Retinal pigment epithelial cell (primary cell): ENCODE measurements at regions not wholly inside any gene's neighbourhood (a gene's known extent, or its start where the extent isn't known, plus 50 kb on each side); places are given as distances from the start of the nearest gene placed in this dataset.

Experiments used
- DNase-seq: peaks from one replicate; pipeline ENCODE4 v3.0.0-alpha.2; 2010; ENCODE audit warnings: low read depth
- H3K4me3 ChIP-seq: 2 replicates; pipeline ENCODE4 v1.5.1; 2011; ENCODE audit warnings: mild to moderate bottlenecking, low read length, control low read depth, moderate library complexity
- TF ChIP-seq, protein P1 (sequence below): conservative IDR thresholded peaks from 2 replicates; pipeline ENCODE4 v1.5.1; 2011; ENCODE audit warnings: low read depth, low read length, control low read depth, inconsistent platforms

DNA sequence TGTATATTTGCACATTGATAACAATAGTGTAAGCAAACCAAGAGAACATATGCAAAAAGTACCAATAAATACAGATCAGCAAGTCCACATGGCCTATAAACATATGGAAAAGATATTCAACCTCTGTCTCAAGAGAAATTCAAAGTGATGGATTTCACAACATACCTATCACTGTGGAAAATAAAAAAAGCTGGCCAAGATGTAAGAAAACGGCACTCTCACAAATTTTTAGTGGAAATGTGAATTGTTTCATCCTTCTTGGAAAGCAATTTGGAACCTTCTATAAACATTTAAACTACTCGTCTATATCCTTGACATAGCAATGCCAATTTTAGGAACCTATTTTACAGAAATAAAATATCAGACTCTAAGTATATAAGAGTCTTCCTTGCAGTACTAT, 559.8 kb downstream of the QKI start:
- TF ChIP-seq, protein P1, sequence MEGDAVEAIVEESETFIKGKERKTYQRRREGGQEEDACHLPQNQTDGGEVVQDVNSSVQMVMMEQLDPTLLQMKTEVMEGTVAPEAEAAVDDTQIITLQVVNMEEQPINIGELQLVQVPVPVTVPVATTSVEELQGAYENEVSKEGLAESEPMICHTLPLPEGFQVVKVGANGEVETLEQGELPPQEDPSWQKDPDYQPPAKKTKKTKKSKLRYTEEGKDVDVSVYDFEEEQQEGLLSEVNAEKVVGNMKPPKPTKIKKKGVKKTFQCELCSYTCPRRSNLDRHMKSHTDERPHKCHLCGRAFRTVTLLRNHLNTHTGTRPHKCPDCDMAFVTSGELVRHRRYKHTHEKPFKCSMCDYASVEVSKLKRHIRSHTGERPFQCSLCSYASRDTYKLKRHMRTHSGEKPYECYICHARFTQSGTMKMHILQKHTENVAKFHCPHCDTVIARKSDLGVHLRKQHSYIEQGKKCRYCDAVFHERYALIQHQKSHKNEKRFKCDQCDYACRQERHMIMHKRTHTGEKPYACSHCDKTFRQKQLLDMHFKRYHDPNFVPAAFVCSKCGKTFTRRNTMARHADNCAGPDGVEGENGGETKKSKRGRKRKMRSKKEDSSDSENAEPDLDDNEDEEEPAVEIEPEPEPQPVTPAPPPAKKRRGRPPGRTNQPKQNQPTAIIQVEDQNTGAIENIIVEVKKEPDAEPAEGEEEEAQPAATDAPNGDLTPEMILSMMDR: no peak
- H3K4me3 ChIP-seq: no peak overlapping the region
- no peak for DNase-seq

GRCh38 chr6:163971841-163972838, 557.6 kb downstream of the QKI start:
- TF ChIP-seq, protein P1: no peak
- no peak overlapping the region for H3K4me3 ChIP-seq
- no peak for DNase-seq

- no peak overlapping the region for H3K4me3 ChIP-seq
- TF ChIP-seq, protein P1: no peak
- DNase-seq: no peak
Observed at GRCh38 chr6:163970846-163971564, 556.5 kb downstream of the QKI start.

GRCh38 chr6:163965426-163966348, 551.2 kb downstream of the QKI start:
- TF ChIP-seq, protein P1: no peak
- DNase-seq: no peak
- no peak overlapping the region for H3K4me3 ChIP-seq

- no peak for DNase-seq
- TF ChIP-seq, protein P1: no peak
- no peak overlapping the region for H3K4me3 ChIP-seq
Observed at GRCh38 chr6:163964789-163965188, 550.3 kb downstream of the QKI start.

GRCh38 chr6:163963205-163964120, 548.9 kb downstream of the QKI start:
- H3K4me3 ChIP-seq: no peak overlapping the region
- TF ChIP-seq, protein P1: no peak
- DNase-seq: no peak
